ENCODE measurements at regions not wholly inside any gene's neighbourhood (a gene's known extent, or its start where the extent isn't known, plus 50 kb on each side); places are given as distances from the start of the nearest gene placed in this dataset.

- H4K20me1 ChIP-seq (ENCODE audit: insufficient read depth, low read length) = no peaks in the 10 kb centered on the region
- TF ChIP-seq EZH2phosphoT487 (IDR thresholded peaks at IDR 0.05; ENCODE audit: borderline replicate concordance, low read depth, low read length) (no peak), CTCF (conservative IDR thresholded peaks at IDR 0.05; ENCODE audit: low read length) (no peak)
- no peak for DNase-seq (ENCODE audit: low spot score)
- no peak overlapping the region for H2AFZ ChIP-seq (ENCODE audit: low read length)
- H3K9me2 ChIP-seq (ENCODE audit: insufficient read depth, low read length) = no peaks in the 10 kb centered on the region
- H3K27ac ChIP-seq (ENCODE audit: low read depth, low read length, poor library complexity, severe bottlenecking) = no peak overlapping the region
- no peaks in the 10 kb centered on the region for H3K36me3 ChIP-seq (ENCODE audit: insufficient read depth, low read length)
- no TSS peak for BruUV-seq (replicated peaks)
- H3K9me3 ChIP-seq (ENCODE audit: low read length) = no peaks in the 10 kb centered on the region
- H3K79me2 ChIP-seq (ENCODE audit: insufficient read depth, low read depth, low read length) = no peaks in the 10 kb centered on the region
- H3K4me1 ChIP-seq (ENCODE audit: insufficient read depth, low read length, poor library complexity, severe bottlenecking) = no peaks in the 10 kb centered on the region
- no peak overlapping the region for H3K4me2 ChIP-seq (ENCODE audit: low read length)
- no peak overlapping the region for H3K4me3 ChIP-seq (ENCODE audit: low read depth, low read length, poor library complexity, severe bottlenecking)
- intact Hi-C loops (cut with micrococcal nuclease; ENCODE audit: unreplicated experiment) = no loop called here
- ChIA-PET POLR2A (no interaction called here), CTCF (ENCODE audit: unreplicated experiment) (no interaction called here)
Measured at GRCh38 chr3:80424951-80425350, 657.2 kb upstream of the ROBO1 start.

DNA sequence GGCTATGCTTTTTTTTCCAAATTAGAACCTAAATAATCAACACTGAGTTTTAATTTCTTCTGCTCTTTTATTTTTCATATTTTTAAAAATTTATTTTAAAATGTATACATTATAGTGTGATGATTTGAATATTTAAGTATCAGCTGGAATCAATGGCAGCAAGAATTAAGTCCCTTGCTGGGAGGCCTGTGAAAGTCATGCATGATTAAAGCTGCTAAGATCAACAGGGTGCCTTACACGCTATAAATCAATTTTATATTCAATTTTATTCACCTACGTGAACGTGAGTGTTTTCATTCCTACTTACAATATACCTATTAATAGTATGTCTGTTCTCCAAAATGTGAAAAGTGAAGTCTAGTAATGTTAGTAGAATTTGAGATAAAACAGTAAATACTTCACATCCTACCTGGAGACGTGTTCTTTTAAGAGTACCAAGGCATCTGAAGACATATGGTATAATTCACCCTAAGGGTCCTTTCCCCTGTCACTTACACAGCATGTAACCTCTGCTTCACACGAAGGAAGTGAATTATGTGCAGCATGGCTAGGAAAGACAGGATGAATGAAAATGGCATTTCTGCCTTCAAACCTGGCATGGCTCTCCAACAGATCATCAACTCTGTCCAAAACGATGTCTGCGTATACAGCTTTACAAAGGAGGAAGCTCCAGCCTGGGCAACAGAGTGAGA, 640.4 kb upstream of the ROBO1 start:
- no peaks in the 10 kb centered on the region for H3K9me2 ChIP-seq (ENCODE audit: insufficient read depth, low read length)
- no TSS peak for BruUV-seq (replicated peaks)
- TF ChIP-seq EZH2phosphoT487 (IDR thresholded peaks at IDR 0.05; ENCODE audit: borderline replicate concordance, low read depth, low read length) = no peak
- no peak for TF ChIP-seq CTCF (conservative IDR thresholded peaks at IDR 0.05; ENCODE audit: low read length)
- no peak for DNase-seq (ENCODE audit: low spot score)
- H3K27ac ChIP-seq (ENCODE audit: low read depth, low read length, poor library complexity, severe bottlenecking) = no peak overlapping the region
- no peaks in the 10 kb centered on the region for H4K20me1 ChIP-seq (ENCODE audit: insufficient read depth, low read length)
- H2AFZ ChIP-seq (ENCODE audit: low read length) = no peak overlapping the region
- H3K4me1 ChIP-seq (ENCODE audit: insufficient read depth, low read length, poor library complexity, severe bottlenecking) = no peaks in the 10 kb centered on the region
- intact Hi-C loops (cut with micrococcal nuclease; ENCODE audit: unreplicated experiment) = no loop called here
- H3K36me3 ChIP-seq (ENCODE audit: insufficient read depth, low read length) = no peaks in the 10 kb centered on the region
- CTCF ChIA-PET (ENCODE audit: unreplicated experiment) = no interaction called here
- no peak overlapping the region for H3K4me2 ChIP-seq (ENCODE audit: low read length)
- H3K79me2 ChIP-seq (ENCODE audit: insufficient read depth, low read depth, low read length) = no peaks in the 10 kb centered on the region
- H3K4me3 ChIP-seq (ENCODE audit: low read depth, low read length, poor library complexity, severe bottlenecking) = no peak overlapping the region
- no peaks in the 10 kb centered on the region for H3K9me3 ChIP-seq (ENCODE audit: low read length)
- POLR2A ChIA-PET = no interaction called here

- H3K4me1 ChIP-seq (ENCODE audit: insufficient read depth, low read length, poor library complexity, severe bottlenecking) = no peaks in the 10 kb centered on the region
- no peak for DNase-seq (ENCODE audit: low spot score)
- intact Hi-C loops (cut with micrococcal nuclease; ENCODE audit: unreplicated experiment) = no loop called here
- CTCF ChIA-PET (ENCODE audit: unreplicated experiment) = no interaction called here
- H3K9me3 ChIP-seq (ENCODE audit: low read length) = no peaks in the 10 kb centered on the region
- BruUV-seq (replicated peaks) = no TSS peak
- no peaks in the 10 kb centered on the region for H3K79me2 ChIP-seq (ENCODE audit: insufficient read depth, low read depth, low read length)
- H3K4me3 ChIP-seq (ENCODE audit: low read depth, low read length, poor library complexity, severe bottlenecking) = no peak overlapping the region
- no peaks in the 10 kb centered on the region for H4K20me1 ChIP-seq (ENCODE audit: insufficient read depth, low read length)
- no peaks in the 10 kb centered on the region for H3K36me3 ChIP-seq (ENCODE audit: insufficient read depth, low read length)
- H2AFZ ChIP-seq (ENCODE audit: low read length) = no peak overlapping the region
- H3K27ac ChIP-seq (ENCODE audit: low read depth, low read length, poor library complexity, severe bottlenecking) = no peak overlapping the region
- POLR2A ChIA-PET = no interaction called here
- no peaks in the 10 kb centered on the region for H3K9me2 ChIP-seq (ENCODE audit: insufficient read depth, low read length)
- no peak for TF ChIP-seq EZH2phosphoT487 (IDR thresholded peaks at IDR 0.05; ENCODE audit: borderline replicate concordance, low read depth, low read length)
- TF ChIP-seq CTCF (conservative IDR thresholded peaks at IDR 0.05; ENCODE audit: low read length) = no peak
- no peak overlapping the region for H3K4me2 ChIP-seq (ENCODE audit: low read length)
Measured at GRCh38 chr3:80405618-80406017, 637.8 kb upstream of the ROBO1 start.
